CD4-positive, alpha-beta T cell (primary cell): ENCODE measurements at regions not wholly inside any gene's neighbourhood (a gene's known extent, or its start where the extent isn't known, plus 50 kb on each side); places are given as distances from the start of the nearest gene placed in this dataset.
"Not testable (repeated sequence)": the region's sequence is repeated elsewhere in the genome, so short reads cannot be mapped to it uniquely, and the experiment has no call there.

Source experiments
- ATAC-seq: fragments of 200-7000 bp; cut with Tn5 transposase; one replicate; pipeline ENCODE4 v1.10.0; 2022; ENCODE audit warnings: mild to moderate bottlenecking; ENCODE audit not compliant: poor library complexity
- CTCF ChIA-PET: fragments of 350-600 bp; sonication (Branson Sonifier 250); formaldehyde crosslinking; loops from one replicate; lab custom pipeline; 2021; ENCODE audit warnings: antibody characterized with exemption, inconsistent platforms; lab: Charles Lee
- POLR2A ChIA-PET: fragments of 350-600 bp; sonication (Branson Sonifier 250); formaldehyde crosslinking; loops from one replicate; lab custom pipeline; 2021; ENCODE audit warnings: antibody characterized with exemption, inconsistent platforms; lab: Charles Lee
- DNase-seq, 14 experiments: peaks; one replicate each; pipeline ENCODE4 v3.0.0-alpha.2; 2013 to 2020; ENCODE audit warnings: mixed read lengths in 2 of 14
- H3K27ac ChIP-seq, 2 donors: one replicate each; pipeline versions ENCODE4 v1.5.1 to v1.7.0; 2013; ENCODE audit warnings: low read length in 2 of 2, low read depth in 1 of 2, mild to moderate bottlenecking in 1 of 2
- H3K27me3 ChIP-seq, 2 experiments: 1 replicate in 1 of 2; 2 replicates in 1 of 2; pipeline versions ENCODE4 v1.6.1 to v1.7.0; 2013; ENCODE audit warnings: low read length in 2 of 2, control low read depth in 1 of 2, mild to moderate bottlenecking in 1 of 2, moderate library complexity in 1 of 2; ENCODE audit not compliant: insufficient read depth in 2 of 2, control insufficient read depth in 1 of 2
- H3K36me3 ChIP-seq: one replicate; pipeline ENCODE4 v1.6.1; 2013; ENCODE audit warnings: low read length, control low read depth; ENCODE audit not compliant: insufficient read depth
- H3K4me1 ChIP-seq: one replicate; pipeline ENCODE4 v1.6.1; 2013; ENCODE audit warnings: low read length, control low read depth; ENCODE audit not compliant: insufficient read depth
- H3K4me3 ChIP-seq: one replicate; pipeline ENCODE4 v1.5.1; 2013; ENCODE audit warnings: mild to moderate bottlenecking, low read length, moderate library complexity
- H3K9me3 ChIP-seq, 2 experiments: 1 replicate in 1 of 2; 2 replicates in 1 of 2; pipeline versions ENCODE4 v1.6.1 to v1.7.0; 2013; ENCODE audit warnings: low read length in 2 of 2, mild to moderate bottlenecking in 2 of 2, control low read depth in 1 of 2, moderate library complexity in 1 of 2; ENCODE audit not compliant: control insufficient read depth in 1 of 2, insufficient read depth in 1 of 2
- H3K27ac Mint-ChIP-seq: one replicate; pipeline ENCODE4 v1.8.0; 2020; ENCODE audit warnings: mixed read lengths
- H3K27me3 Mint-ChIP-seq: one replicate; pipeline ENCODE4 v1.8.0; 2021; ENCODE audit warnings: mixed read lengths
- H3K36me3 Mint-ChIP-seq: one replicate; pipeline ENCODE4 v1.8.0; 2021; ENCODE audit warnings: low read depth, mixed read lengths
- H3K4me1 Mint-ChIP-seq: one replicate; pipeline ENCODE4 v1.8.0; 2021; ENCODE audit warnings: low read depth, mixed read lengths
- H3K4me3 Mint-ChIP-seq: one replicate; pipeline ENCODE4 v1.8.0; 2020; ENCODE audit warnings: mild to moderate bottlenecking, mixed read lengths
- H3K9me3 Mint-ChIP-seq: one replicate; pipeline ENCODE4 v1.8.0; 2020; ENCODE audit warnings: mixed read lengths
- intact Hi-C, 2 experiments: fragments of 100-400 bp; cut with DNase I in 1 of 2; cut with micrococcal nuclease in 1 of 2; formaldehyde crosslinking; loops; one replicate each; pipeline versions ENCODE4 v1.15.1 to v1.9.0; 2023 to 2025; cut with DNase I, micrococcal nuclease
- TF ChIP-seq, protein P1 (sequence below): fragments of 200-600 bp; IDR thresholded peaks from one replicate; pipeline ENCODE4 v1.8.0; 2022; ENCODE audit warnings: antibody characterized with exemption, mild to moderate bottlenecking

DNA sequence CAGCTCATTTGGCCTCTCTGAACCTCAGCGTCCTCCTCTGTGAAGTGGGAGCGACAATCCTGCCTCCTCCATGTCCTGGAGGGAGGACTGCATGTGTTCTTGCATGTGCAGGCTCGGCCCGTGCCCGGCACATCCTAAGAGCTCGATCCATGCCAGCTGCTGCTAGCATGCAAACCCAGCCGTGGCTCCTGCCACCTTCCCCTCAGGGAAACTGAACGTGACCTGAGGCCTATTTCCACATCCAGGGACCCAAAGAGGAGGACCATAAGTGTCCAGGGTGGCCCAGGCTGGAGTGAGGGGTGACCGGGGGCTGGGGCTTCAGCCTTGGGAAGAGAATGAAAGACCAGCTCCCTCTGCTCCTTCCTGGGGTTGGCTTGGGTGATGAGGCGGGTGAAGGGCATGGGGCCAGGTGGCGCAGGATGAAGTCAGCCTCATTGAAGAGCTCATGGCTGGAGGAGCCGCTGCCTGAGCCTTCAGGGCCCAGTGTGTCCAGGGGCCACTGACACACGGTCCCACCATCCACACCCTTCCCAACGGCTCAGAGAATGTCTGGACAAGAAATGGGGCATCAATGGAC lies 115.7 kb upstream of the AKAP13 start:
- H3K9me3 Mint-ChIP-seq, H3K27ac ChIP-seq, H3K36me3 Mint-ChIP-seq, H3K4me1 ChIP-seq, POLR2A ChIA-PET, H3K4me3 ChIP-seq, H3K4me1 Mint-ChIP-seq, DNase-seq, ATAC-seq, H3K27me3 Mint-ChIP-seq, H3K36me3 ChIP-seq, H3K9me3 ChIP-seq, intact Hi-C loops, H3K27ac Mint-ChIP-seq, CTCF ChIA-PET, H3K4me3 Mint-ChIP-seq, H3K27me3 ChIP-seq: not testable (repeated sequence)

DNA sequence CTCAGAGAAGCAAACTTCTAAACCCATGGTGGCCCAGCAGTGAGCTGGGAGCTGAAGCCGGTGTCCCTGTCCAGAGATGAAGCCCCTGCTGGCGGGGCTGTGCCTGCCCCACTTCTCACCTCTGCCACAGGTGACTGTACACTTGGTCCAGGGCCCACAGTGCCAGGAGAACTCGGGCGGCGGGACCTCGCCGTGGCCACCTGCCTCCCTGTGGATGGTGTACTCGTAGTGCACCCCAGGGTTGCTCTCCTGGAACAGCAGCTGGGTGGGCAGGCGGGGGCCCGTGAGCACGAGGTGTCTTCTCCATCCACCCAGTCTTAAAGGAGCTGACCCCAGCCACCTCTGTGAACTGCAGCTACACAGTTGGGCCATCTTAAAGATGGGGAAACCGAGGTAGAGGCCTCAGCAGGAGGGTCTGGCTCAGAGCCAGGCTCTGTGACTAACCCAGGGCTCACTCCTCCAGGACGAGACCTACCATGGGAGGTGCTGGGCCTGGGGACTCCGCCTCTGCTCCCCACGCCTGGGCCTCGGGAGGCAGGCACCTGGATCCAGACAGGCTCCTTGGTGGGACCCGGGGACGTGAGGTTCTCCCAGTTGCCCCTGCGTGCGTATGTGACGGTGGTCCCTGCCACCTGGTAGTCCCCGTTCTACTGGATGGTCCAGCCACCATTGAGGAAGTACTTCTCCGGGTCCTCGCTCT lies 113.1 kb upstream of the AKAP13 start:
- CTCF ChIA-PET, ATAC-seq: not testable (repeated sequence)

DNA sequence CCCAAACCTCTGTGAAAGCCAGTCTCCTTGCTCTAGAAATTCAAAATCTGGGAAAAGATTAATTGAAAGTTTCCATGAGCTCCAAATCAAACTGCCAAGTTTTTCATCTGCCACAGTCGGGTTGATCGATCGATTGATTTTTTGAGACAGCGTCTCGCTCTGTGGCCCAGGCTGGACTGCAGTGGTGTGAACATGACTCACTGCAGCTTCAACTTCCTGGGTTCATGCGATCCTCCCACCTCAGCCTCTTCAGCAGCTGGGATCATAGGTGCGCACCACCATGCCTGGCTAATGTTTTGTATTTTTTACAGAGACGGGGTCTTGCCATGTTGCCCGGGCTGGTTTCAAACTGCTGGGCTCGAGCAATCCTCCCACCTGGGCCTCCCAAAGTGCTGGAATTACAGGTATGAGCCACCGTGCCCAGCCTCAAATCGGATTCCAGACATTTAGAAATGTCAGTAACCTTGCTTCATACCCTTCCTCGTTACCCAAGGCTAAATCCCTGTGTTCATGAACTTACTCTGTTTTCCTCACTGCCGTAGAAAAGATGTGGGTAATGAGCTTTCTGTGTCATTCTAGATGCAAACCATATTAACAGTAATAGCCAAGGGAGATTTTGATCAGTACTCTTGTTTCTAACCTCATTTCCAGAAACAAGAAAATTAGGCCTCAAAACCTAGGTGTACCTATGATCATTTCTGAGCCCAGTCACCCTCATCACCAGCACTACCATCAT lies 105.9 kb upstream of the AKAP13 start:
- no peak overlapping the region for H3K4me3 Mint-ChIP-seq
- ChIA-PET CTCF (no interaction called here), POLR2A (no interaction called here)
- no peak overlapping the region for H3K27ac Mint-ChIP-seq
- ATAC-seq, result no peak
- no peak overlapping the region for H3K27ac ChIP-seq
- H3K9me3 ChIP-seq, result no peaks in the 10 kb centered on the region
- H3K36me3 Mint-ChIP-seq, result no peaks in the 10 kb centered on the region
- H3K9me3 Mint-ChIP-seq, result no peaks in the 10 kb centered on the region
- H3K27me3 Mint-ChIP-seq, result no peaks in the 10 kb centered on the region
- H3K4me1 ChIP-seq, result no peaks in the 10 kb centered on the region
- TF ChIP-seq, protein P1, sequence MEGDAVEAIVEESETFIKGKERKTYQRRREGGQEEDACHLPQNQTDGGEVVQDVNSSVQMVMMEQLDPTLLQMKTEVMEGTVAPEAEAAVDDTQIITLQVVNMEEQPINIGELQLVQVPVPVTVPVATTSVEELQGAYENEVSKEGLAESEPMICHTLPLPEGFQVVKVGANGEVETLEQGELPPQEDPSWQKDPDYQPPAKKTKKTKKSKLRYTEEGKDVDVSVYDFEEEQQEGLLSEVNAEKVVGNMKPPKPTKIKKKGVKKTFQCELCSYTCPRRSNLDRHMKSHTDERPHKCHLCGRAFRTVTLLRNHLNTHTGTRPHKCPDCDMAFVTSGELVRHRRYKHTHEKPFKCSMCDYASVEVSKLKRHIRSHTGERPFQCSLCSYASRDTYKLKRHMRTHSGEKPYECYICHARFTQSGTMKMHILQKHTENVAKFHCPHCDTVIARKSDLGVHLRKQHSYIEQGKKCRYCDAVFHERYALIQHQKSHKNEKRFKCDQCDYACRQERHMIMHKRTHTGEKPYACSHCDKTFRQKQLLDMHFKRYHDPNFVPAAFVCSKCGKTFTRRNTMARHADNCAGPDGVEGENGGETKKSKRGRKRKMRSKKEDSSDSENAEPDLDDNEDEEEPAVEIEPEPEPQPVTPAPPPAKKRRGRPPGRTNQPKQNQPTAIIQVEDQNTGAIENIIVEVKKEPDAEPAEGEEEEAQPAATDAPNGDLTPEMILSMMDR, result no peak
- H3K36me3 ChIP-seq, result no peaks in the 10 kb centered on the region
- no peak overlapping the region for H3K4me3 ChIP-seq
- no peak for DNase-seq
- H3K4me1 Mint-ChIP-seq, result no peaks in the 10 kb centered on the region
- H3K27me3 ChIP-seq, result no peaks in the 10 kb centered on the region
- intact Hi-C loops, result no loop called here

More for the DNA sequence above, 113.1 kb upstream of the AKAP13 start:
- H3K36me3 Mint-ChIP-seq, H3K36me3 ChIP-seq, H3K4me1 ChIP-seq, H3K4me1 Mint-ChIP-seq, H3K9me3 Mint-ChIP-seq, H3K27ac Mint-ChIP-seq, DNase-seq, H3K27me3 ChIP-seq, H3K4me3 Mint-ChIP-seq, POLR2A ChIA-PET, H3K9me3 ChIP-seq, intact Hi-C loops, H3K4me3 ChIP-seq, H3K27ac ChIP-seq, H3K27me3 Mint-ChIP-seq: not testable (repeated sequence)

DNA sequence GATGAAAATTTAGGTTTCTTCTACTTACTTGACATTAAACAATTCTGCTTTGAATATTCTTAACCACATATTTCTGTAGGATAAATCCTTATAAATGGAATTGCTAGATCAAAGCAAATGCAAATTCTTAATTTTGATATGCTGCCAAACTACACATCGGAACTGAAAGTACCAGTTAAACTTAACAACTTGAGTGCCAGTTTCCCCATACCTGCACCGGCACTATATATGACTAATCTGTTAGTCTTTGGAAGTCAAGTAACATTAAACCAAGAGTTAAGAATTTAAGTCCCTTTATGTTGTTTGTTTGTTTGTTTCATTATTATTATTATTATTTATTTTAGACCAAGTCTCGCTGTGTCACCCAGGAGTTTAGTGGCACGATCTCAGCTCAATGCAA lies 103.9 kb upstream of the AKAP13 start:
- no peaks in the 10 kb centered on the region for H3K27me3 Mint-ChIP-seq
- no peaks in the 10 kb centered on the region for H3K4me1 Mint-ChIP-seq
- no peaks in the 10 kb centered on the region for H3K36me3 Mint-ChIP-seq
- H3K4me1 ChIP-seq, result no peaks in the 10 kb centered on the region
- H3K27ac ChIP-seq, result no peak overlapping the region
- H3K4me3 ChIP-seq, result no peak overlapping the region
- intact Hi-C loops, result no loop called here
- no peaks in the 10 kb centered on the region for H3K9me3 ChIP-seq
- ChIA-PET CTCF (no interaction called here), POLR2A (no interaction called here)
- DNase-seq, result no peak
- no peak overlapping the region for H3K4me3 Mint-ChIP-seq
- no peak for ATAC-seq
- H3K27ac Mint-ChIP-seq, result no peak overlapping the region
- H3K27me3 ChIP-seq, result no peaks in the 10 kb centered on the region
- TF ChIP-seq, protein P1, result no peak
- no peaks in the 10 kb centered on the region for H3K36me3 ChIP-seq
- H3K9me3 Mint-ChIP-seq, result no peaks in the 10 kb centered on the region
